Aorta (tissue), 5 donors: ENCODE measurements at regions not wholly inside any gene's neighbourhood (a gene's known extent, or its start where the extent isn't known, plus 50 kb on each side); places are given as distances from the start of the nearest gene placed in this dataset.

Source experiments
- ATAC-seq: fragments of 200-7000 bp; cut with Tn5 transposase; one replicate; pipeline ENCODE4 v1.9.1; 2022; ENCODE audit warnings: moderate library complexity; ENCODE audit not compliant: low FRiP score
- DNase-seq, 2 donors: peaks; one replicate each; pipeline ENCODE4 v3.0.0-alpha.2; 2020
- H3K27ac ChIP-seq, 2 donors: one replicate each; pipeline ENCODE4 v1.5.1; 2013; ENCODE audit warnings: low read length in 2 of 2, mild to moderate bottlenecking in 2 of 2, moderate library complexity in 2 of 2, control low read depth in 1 of 2, inconsistent platforms in 1 of 2, low read depth in 1 of 2
- H3K27me3 ChIP-seq, 2 donors: one replicate each; pipeline ENCODE4 v1.6.1; 2013; ENCODE audit warnings: control low read depth in 1 of 2, low read length in 1 of 2, mild to moderate bottlenecking in 1 of 2, moderate library complexity in 1 of 2; ENCODE audit not compliant: insufficient read depth in 2 of 2, control insufficient read depth in 1 of 2
- H3K36me3 ChIP-seq, 2 donors: one replicate each; pipeline ENCODE4 v1.6.1; 2013; ENCODE audit warnings: control low read depth in 1 of 2, low read length in 1 of 2, mild to moderate bottlenecking in 1 of 2; ENCODE audit not compliant: insufficient read depth in 2 of 2, control insufficient read depth in 1 of 2
- H3K4me1 ChIP-seq, 2 donors: one replicate each; pipeline ENCODE4 v1.6.1; 2013; ENCODE audit warnings: low read length in 2 of 2, control low read depth in 1 of 2, mild to moderate bottlenecking in 1 of 2, moderate library complexity in 1 of 2; ENCODE audit not compliant: insufficient read depth in 2 of 2, control insufficient read depth in 1 of 2
- H3K4me3 ChIP-seq, 2 donors: one replicate each; pipeline ENCODE4 v1.5.1; 2013; ENCODE audit warnings: low read length in 2 of 2, control low read depth in 1 of 2, mild to moderate bottlenecking in 1 of 2
- H3K9me3 ChIP-seq: one replicate; pipeline ENCODE4 v1.6.1; 2013; ENCODE audit warnings: mild to moderate bottlenecking, low read length; ENCODE audit not compliant: control insufficient read depth
- WGBS, 2 donors: extraction: QIAGEN DNeasy Blood & Tissue Kit; methylation state at CpG; one replicate each; pipeline ENCODE4 v1.1.7; 2013; 5-methylcytosine and 5-hydroxymethylcytosine counted together
- intact Hi-C, 2 donors: fragments of 100-400 bp; cut with DNase I; formaldehyde crosslinking; loops; one replicate each; pipeline versions ENCODE4 v1.14.2 to v1.15.0; 2022
- donor health status: healthy with polysubstance abuse.
- donor health status: Bipolar disorder and iron deficiency.
- donor health status: DM: no; HTN: no; CAD: no.
- donor health status: DM: no; HTN: no; CAD: no.
- donor health status: DM: yes; HTN: yes; CAD: no.

- no peak overlapping the region for H3K4me3 ChIP-seq
- H3K27me3 ChIP-seq = no peaks in the 10 kb centered on the region
- H3K36me3 ChIP-seq = no peaks in the 10 kb centered on the region
- ATAC-seq (no peak), DNase-seq (no peak)
- H3K9me3 ChIP-seq = no peaks in the 10 kb centered on the region
- no peak overlapping the region for H3K27ac ChIP-seq
- intact Hi-C loops = loop anchor here in 1 of 2 donors (10.0 kb wide), 2 partner anchors 152 to 542 kb away; no protein-coding TSS in a partner anchor
- peaks cover 0 to 3% of the 10 kb centered on the region in 2 donors for H3K4me1 ChIP-seq
Measured at GRCh38 chr7:17526621-17527020, 228.2 kb downstream of the AHR start.

- Histone ChIP-seq H3K4me3 (no peak overlapping the region), H3K9me3 (no peaks in the 10 kb centered on the region), H3K36me3 (no peaks in the 10 kb centered on the region), H3K27me3 (no peaks in the 10 kb centered on the region), H3K4me1 (peaks cover 0 to 3% of the 10 kb centered on the region in 2 donors), H3K27ac (no peak overlapping the region)
- no peak for ATAC-seq
- intact Hi-C loops = loop anchor here (2.0 to 10.0 kb wide), 3 partner anchors 14 to 544 kb away; no protein-coding TSS in a partner anchor
- no peak for DNase-seq
Measured at GRCh38 chr7:17528636-17529035, 230.2 kb downstream of the AHR start.

- no peaks in the 10 kb centered on the region for H3K9me3 ChIP-seq
- 26 to 37% methylated on average over 2 of the region's 2 CpGs for WGBS, 2 donors
- H3K4me1 ChIP-seq = no peaks in the 10 kb centered on the region
- H3K4me3 ChIP-seq = no peak overlapping the region
- no peak overlapping the region for H3K27ac ChIP-seq
- H3K36me3 ChIP-seq = no peaks in the 10 kb centered on the region
- ATAC-seq = no peak
- H3K27me3 ChIP-seq = no peaks in the 10 kb centered on the region
- no peak for DNase-seq
- intact Hi-C loops = loop anchor here in 1 of 2 donors (10.0 kb wide), 1 partner anchor 115 kb away; no protein-coding TSS in a partner anchor
Measured at GRCh38 chr7:17530244-17530643, 231.8 kb downstream of the AHR start.

- H3K27ac ChIP-seq = no peak overlapping the region
- WGBS, 2 donors = 78 to 81% methylated on average over 5 of the region's 5 CpGs
- ATAC-seq = no peak
- intact Hi-C loops = loop anchor here in 1 of 2 donors (10.0 kb wide), 1 partner anchor 114 kb away; no protein-coding TSS in a partner anchor
- no peaks in the 10 kb centered on the region for H3K27me3 ChIP-seq
- H3K4me3 ChIP-seq = no peak overlapping the region
- no peak for DNase-seq
- H3K9me3 ChIP-seq = no peaks in the 10 kb centered on the region
- H3K36me3 ChIP-seq = no peaks in the 10 kb centered on the region
- no peaks in the 10 kb centered on the region for H3K4me1 ChIP-seq
Measured at GRCh38 chr7:17530741-17531421, 232.4 kb downstream of the AHR start.

- H3K36me3 ChIP-seq = no peaks in the 10 kb centered on the region
- no peak overlapping the region for H3K27ac ChIP-seq
- no peak for ATAC-seq
- intact Hi-C loops = loop anchor here in 1 of 2 donors (10.0 kb wide), 1 partner anchor 112 kb away; no protein-coding TSS in a partner anchor
- 89 to 94% methylated on average over 2 of the region's 2 CpGs for WGBS, 2 donors
- H3K4me3 ChIP-seq = no peak overlapping the region
- no peaks in the 10 kb centered on the region for H3K9me3 ChIP-seq
- H3K27me3 ChIP-seq = no peaks in the 10 kb centered on the region
- no peaks in the 10 kb centered on the region for H3K4me1 ChIP-seq
- no peak for DNase-seq
Measured at GRCh38 chr7:17532861-17533404, 234.5 kb downstream of the AHR start.

GRCh38 chr7:17534348-17534747 is 235.9 kb downstream of the AHR start:
- WGBS, 2 donors = 64 to 66% methylated on average over 3 of the region's 3 CpGs

GRCh38 chr7:17535776-17536175 is 237.3 kb downstream of the AHR start:
- Histone ChIP-seq H3K4me3 (no peak overlapping the region), H3K4me1 (no peaks in the 10 kb centered on the region), H3K9me3 (no peaks in the 10 kb centered on the region), H3K27me3 (no peaks in the 10 kb centered on the region), H3K27ac (no peak overlapping the region), H3K36me3 (no peaks in the 10 kb centered on the region)
- ATAC-seq (no peak), DNase-seq (no peak)
- intact Hi-C loops = loop anchor here in 1 of 2 donors (10.0 kb wide), 1 partner anchor 109 kb away; no protein-coding TSS in a partner anchor
- WGBS, 2 donors = 69 to 70% methylated on average over 1 of the region's 1 CpG

More at GRCh38 chr7:17534348-17534747, 235.9 kb downstream of the AHR start:
- DNase-seq = no peak
- Histone ChIP-seq H3K27me3 (no peaks in the 10 kb centered on the region), H3K4me3 (no peak overlapping the region), H3K4me1 (no peaks in the 10 kb centered on the region), H3K36me3 (no peaks in the 10 kb centered on the region), H3K27ac (no peak overlapping the region), H3K9me3 (no peaks in the 10 kb centered on the region)
- ATAC-seq = no peak
- intact Hi-C loops = loop anchor here in 1 of 2 donors (10.0 kb wide), 1 partner anchor 110 kb away; no protein-coding TSS in a partner anchor

GRCh38 chr7:17544401-17544800 is 245.9 kb downstream of the AHR start:
- intact Hi-C loops = loop anchor here in 1 of 2 donors (5.0 kb wide), 1 partner anchor 37 kb away; no protein-coding TSS in a partner anchor
- Histone ChIP-seq H3K27ac (no peak overlapping the region), H3K27me3 (no peaks in the 10 kb centered on the region), H3K36me3 (no peaks in the 10 kb centered on the region), H3K4me1 (peaks cover 0 to 2% of the 10 kb centered on the region in 2 donors), H3K9me3 (no peaks in the 10 kb centered on the region), H3K4me3 (no peak overlapping the region)
- DNase-seq = no peak
- WGBS, 2 donors = 90 to 95% methylated on average over 2 of the region's 2 CpGs
- no peak for ATAC-seq

GRCh38 chr7:17545348-17545747 is 246.9 kb downstream of the AHR start:
- no peaks in the 10 kb centered on the region for H3K9me3 ChIP-seq
- intact Hi-C loops = no loop called here
- H3K27me3 ChIP-seq = no peaks in the 10 kb centered on the region
- H3K4me1 ChIP-seq = peaks cover 0 to 2% of the 10 kb centered on the region in 2 donors
- H3K36me3 ChIP-seq = no peaks in the 10 kb centered on the region
- ATAC-seq (peak; percentile 48), DNase-seq (no peak)
- no peak overlapping the region for H3K27ac ChIP-seq
- no peak overlapping the region for H3K4me3 ChIP-seq
